DMS153 treated with DMSO at 0.1 percent for 48 hours (cell line): ENCODE measurements at regions not wholly inside any gene's neighbourhood (a gene's known extent, or its start where the extent isn't known, plus 50 kb on each side); places are given as distances from the start of the nearest gene placed in this dataset.

ENCODE experiments used
- DNase-seq: peaks from one replicate; lab custom pipeline; 2025; ENCODE audit not compliant: unreplicated experiment; lab: John Stamatoyannopoulos, UW

DNA sequence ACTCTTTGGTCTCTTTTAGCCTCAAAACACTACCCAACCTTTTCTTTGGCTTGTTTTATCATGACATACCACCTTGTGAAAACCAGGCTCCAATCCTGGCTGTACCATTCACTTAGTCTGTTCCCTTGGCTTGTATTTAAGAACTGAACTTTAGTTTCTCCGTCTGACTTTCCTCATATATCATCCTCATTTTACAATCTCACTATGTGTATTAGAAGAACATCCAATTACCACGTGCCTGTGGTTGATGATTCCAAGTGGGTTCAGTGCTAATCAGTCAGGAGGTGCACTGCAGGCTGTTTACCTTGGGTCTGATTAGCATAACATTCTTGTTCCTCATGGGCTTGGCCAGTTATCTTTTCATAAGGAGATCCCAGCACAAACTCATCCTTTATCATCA, 144.8 kb upstream of the KLF14 start:
- no peak for DNase-seq

DNA sequence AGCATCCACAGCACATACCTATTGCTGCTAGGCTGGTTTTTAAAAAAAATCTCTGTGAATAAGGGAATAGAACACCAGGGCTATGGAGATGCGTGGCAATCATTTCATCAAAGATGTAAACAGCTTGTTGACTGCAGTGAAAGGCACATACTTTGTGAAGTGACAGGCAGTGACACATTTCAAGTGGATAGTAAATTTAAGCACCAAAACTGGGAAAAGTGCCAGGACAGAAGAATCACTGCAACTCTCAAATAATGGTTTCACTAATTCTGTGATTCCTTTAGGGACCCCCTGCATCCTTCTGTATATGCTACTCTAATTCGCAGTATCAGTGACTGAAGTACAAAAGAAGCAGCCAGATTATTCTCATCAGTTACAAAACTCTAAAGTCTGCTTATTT, 145.2 kb upstream of the KLF14 start:
- no peak for DNase-seq

DNA sequence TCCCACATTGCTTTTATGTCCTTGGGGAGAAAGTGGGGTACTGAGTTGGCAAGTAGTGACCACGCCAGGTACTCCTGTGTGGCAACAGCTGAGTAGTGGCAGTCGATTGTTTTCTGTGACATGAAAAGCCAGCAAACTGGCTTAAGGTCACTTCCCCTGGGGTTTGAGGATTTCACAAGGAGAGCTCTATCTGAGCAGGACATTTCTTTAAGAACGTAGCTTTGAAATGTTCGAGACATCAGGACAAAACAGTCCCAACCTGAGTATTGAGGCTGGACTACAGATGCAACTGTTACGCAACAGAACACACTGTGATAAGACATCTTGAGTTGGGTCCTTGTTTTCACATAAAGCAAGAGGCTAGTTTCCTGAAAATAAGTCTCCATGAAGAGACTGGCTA, 146.7 kb upstream of the KLF14 start:
- DNase-seq: no peak

DNA sequence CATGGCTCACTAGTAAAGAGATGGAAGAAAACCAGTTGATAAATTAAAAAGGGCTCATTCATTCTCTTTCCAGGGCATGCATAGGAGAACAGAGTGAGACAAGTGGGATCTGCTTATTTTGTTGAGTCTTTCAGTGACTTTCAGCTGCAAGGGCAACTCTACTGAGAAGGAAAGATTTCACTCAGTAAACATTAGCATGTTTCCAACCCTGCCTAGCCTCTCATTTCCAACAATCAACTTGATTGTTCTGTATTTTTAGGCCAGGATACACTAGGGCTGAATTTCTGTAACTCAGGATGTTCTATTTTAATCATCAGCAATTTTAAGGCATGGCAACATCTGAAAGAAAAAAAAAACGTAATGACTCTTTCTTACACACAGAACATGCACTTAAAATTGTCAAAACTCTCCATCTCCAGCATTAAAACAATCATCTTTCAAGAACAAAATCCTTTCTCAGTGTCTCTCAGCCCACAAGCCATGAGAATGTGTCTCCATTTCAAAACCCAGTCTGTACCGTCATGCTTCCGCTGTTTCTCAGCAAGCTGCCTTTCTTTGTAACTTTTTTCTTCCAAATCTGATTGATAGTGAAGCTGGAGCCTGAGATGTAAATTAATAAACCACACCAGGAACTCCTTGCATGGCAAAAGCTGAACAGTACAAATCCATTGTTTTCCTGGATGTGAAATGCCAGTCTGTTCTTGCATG, 147.2 kb upstream of the KLF14 start:
- DNase-seq: no peak

DNA sequence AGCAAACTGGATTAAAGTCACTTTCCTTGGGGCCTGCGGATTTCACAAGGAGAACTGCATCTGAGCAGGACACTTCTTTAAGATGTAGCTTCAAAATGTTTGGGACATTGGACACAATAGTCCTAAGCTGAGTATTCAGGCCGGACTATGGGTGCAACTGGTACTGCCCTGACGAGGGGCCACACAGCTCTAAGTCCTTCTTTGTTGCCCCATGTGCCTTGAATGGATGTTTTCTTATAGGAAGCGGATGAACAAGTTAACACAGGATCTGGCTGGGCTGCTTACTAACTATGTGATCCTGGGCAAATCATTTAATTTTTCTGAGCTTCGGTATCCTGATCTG, 147.8 kb upstream of the KLF14 start:
- DNase-seq: no peak

DNA sequence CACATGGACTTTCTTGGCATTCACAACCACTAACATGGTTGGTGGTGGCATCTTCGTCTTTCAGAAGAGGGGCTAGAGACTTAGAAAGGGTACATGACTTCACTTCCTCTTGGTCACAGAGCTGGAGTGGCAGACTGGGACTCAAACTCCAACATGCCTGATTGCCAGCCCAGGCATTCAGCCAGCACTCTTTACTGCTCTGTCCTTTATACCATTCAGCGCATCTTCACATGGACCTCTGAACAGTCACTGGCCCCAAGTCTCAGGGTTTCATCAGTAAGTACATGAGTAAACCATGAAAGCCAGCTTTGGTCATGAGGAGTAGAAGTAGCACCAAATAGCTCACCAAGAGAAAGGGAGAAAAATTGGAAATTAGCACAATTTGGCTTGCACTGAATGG, 148.4 kb upstream of the KLF14 start:
- no peak for DNase-seq

DNA sequence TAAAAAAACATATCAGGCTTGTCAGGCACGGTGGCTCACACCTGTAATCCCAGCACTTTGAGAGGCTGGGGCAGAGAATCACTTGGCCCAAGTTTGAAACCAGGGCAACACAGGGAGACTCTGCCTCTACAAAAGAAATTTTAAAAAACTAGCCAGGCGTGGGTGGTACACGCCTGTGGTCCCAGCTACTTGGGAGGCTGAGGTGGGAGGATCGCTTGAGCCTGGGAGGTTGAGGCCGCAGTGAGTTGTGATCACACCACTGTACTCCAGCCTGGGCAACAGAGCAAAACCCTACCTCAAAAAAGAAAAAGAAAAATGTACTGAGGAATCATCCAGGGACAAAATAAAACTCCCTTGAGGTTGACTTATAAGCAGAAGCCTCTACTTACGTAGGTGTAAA, 149.9 kb upstream of the KLF14 start:
- no peak for DNase-seq

GRCh38 chr7:130884437-130885417, 150.7 kb upstream of the KLF14 start:
- no peak for DNase-seq

- no peak for DNase-seq
Observed at GRCh38 chr7:130886438-130887135, 152.6 kb upstream of the KLF14 start.

DNA sequence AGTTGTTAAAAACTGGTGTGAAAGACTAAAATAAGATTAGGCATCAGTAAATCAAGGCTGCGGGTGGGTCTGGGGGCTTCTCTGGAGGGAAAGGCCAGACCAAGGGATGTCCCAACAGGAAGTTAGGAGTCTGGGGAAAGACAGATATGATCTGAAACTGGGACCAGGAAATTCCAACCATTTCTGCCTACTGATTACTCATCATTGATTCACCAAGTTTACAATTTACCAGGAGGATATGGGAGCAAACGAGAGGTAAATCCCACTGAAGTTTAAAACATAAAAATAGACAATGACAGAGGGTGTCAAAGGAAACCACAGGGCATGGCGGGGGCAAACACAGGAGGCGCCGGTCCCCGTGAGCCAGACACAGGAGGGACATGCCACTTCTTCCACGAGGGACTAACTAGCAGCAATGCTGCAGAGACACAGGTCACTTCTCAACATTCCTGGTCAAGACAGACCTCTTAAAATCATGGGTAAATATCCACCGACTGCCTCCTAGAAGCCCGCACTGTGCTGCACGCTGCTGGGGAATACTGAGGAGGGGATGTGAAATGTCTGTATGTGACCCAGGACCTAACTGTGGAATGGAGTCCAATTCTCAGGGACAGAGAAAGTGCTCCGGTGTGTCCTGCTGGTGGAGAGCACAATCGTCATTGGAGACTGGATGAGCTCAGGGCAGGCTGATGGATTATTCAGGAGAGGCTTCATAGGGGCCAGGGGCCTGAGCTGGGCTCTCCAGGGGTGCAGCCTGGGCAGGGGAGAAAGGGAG, 153.4 kb upstream of the KLF14 start:
- DNase-seq: no peak

- DNase-seq: no peak
Observed at GRCh38 chr7:130887957-130888371, 154.0 kb upstream of the KLF14 start.

GRCh38 chr7:130888468-130888867, 154.5 kb upstream of the KLF14 start:
- DNase-seq: no peak

- DNase-seq: no peak
Observed at GRCh38 chr7:130890176-130891020, 156.4 kb upstream of the KLF14 start.

DNA sequence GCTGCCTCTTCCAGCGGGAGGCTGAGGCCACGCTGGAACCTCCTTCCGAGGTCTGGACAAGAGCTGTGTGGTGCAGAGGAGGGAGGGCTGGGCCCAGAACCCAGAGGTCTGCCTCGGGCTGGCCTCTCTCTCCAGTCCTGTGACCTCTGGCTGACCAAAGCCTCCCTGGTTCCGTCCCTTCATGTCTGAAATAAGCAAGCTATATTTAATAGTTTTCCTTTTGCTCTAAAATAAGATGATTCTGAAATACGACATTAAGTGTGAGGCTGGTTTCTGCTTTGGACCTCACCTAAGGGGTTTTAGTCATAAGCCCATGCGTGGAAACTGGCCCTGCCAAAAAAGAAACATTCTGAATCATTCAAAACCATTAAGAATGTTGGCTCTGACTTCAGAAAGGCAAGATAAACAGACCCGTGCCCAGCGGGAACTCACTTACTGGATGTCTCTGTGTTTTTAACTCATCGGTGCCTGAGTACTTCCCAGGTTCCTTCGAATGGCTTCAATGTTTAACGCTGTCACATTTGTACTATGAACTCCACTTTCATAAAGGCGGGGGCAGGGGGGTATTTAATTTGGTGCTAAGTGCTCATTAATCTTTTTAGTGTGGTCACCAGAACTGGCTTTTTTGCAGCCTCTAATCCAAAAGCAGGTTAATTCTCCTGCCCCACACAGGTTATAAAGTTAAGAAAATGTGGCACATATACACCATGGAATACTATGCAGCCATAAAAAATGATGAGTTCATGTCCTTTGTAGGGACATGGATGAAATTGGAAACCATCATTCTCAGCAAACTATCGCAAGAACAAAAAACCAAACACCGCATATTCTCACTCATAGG, 157.5 kb upstream of the KLF14 start:
- no peak for DNase-seq

- DNase-seq: no peak
Observed at GRCh38 chr7:130893441-130893894, 159.5 kb upstream of the KLF14 start.

DNA sequence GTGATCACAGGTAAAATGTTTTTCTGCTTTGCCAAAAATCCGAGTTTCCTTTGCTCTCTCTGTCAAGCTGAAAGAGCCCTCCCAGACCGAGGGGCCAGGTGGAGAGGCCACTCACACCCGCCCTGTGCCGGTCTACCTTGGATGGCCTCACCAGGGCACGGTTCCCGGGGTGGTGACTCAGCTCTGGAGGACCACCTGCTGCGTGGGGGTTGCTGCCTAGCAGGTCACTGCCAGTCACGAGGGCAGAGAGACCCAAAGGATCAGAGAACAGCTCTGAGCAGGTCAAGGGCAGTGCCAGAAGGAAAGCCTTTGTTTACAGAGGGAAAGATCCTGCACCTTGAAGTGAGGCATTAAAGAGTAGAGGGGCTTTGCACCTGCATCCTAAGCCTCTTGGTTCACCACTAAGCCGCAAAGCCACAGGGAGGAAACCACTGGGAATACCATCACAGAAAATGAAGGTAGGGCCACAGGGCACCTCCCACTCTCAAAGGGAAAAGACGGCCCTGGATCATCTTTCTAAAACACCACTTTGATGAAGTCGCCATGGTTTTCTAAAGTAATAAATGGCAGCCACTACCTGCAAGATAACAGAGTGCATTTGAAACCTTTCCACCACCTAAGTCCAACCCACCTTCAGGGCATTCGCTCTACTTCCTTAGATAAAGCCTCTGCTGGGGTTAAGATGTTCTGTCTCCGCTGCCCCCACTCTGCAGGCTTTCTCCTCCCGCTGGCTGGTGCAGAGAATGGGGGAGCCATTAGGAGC, 160.3 kb upstream of the KLF14 start:
- no peak for DNase-seq

GRCh38 chr7:130894909-130895750, 161.1 kb upstream of the KLF14 start:
- DNase-seq: no peak
